ENCODE measurements at regions not wholly inside any gene's neighbourhood (a gene's known extent, or its start where the extent isn't known, plus 50 kb on each side); places are given as distances from the start of the nearest gene placed in this dataset.

DNA sequence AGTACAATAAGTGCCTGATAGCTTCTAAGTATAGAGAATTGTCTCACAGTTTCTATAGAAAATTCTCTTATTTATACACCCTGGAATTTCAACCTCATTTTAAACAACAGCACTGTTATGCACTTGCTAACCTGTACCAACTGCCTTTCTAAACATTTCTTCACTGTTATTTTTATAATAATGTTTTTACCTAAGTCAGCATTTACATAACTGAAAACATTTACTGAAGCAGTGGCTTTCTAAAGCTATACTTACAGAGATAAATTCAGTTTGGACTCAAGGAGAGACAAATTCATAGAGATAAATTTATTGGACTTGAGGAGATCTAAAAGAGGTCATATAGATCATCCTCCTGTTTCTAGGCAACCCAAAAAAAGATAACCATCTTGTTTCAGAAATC, 686.6 kb upstream of the FAT3 start:
- POLR2A ChIA-PET, result no interaction called here
- peaks cover 13% of the 10 kb centered on the region for H3K36me3 Mint-ChIP-seq
- no peak overlapping the region for H3K27ac Mint-ChIP-seq
- CTCF ChIA-PET, result no interaction called here
- ATAC-seq (no peak), DNase-seq (ENCODE audit: low spot score) (no peak)
- H3K9me3 Mint-ChIP-seq, result peaks cover 51% of the 10 kb centered on the region
- no peaks in the 10 kb centered on the region for H3K27me3 Mint-ChIP-seq (ENCODE audit: low read depth)
- no peak overlapping the region for H3K4me3 Mint-ChIP-seq
- H3K4me1 Mint-ChIP-seq, result peaks cover 9% of the 10 kb centered on the region
- no peak for TF ChIP-seq FOXJ3 (CRISPR knock-in tag; IDR thresholded peaks at IDR 0.05; ENCODE audit: borderline replicate concordance)
- TF ChIP-seq, protein P1, sequence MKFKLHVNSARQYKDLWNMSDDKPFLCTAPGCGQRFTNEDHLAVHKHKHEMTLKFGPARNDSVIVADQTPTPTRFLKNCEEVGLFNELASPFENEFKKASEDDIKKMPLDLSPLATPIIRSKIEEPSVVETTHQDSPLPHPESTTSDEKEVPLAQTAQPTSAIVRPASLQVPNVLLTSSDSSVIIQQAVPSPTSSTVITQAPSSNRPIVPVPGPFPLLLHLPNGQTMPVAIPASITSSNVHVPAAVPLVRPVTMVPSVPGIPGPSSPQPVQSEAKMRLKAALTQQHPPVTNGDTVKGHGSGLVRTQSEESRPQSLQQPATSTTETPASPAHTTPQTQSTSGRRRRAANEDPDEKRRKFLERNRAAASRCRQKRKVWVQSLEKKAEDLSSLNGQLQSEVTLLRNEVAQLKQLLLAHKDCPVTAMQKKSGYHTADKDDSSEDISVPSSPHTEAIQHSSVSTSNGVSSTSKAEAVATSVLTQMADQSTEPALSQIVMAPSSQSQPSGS (CRISPR knock-in tag; IDR thresholded peaks at IDR 0.05; ENCODE audit: borderline replicate concordance, low read depth), result no peak
- no peak for TF ChIP-seq FOXK1 (CRISPR knock-in tag; IDR thresholded peaks at IDR 0.05)
- TF ChIP-seq SOX15 (CRISPR knock-in tag; IDR thresholded peaks at IDR 0.05), result no peak
- no peak for TF ChIP-seq MAX (CRISPR knock-in tag; IDR thresholded peaks at IDR 0.05)
- no peak for TF ChIP-seq ZNF423 (CRISPR knock-in tag; IDR thresholded peaks at IDR 0.05)
- TF ChIP-seq NR3C1 (CRISPR knock-in tag; conservative IDR thresholded peaks at IDR 0.05; ENCODE audit: low read depth), result no peak
- no peak for TF ChIP-seq RORB (CRISPR knock-in tag; IDR thresholded peaks at IDR 0.05)
- no peak for TF ChIP-seq SP1 (CRISPR knock-in tag; conservative IDR thresholded peaks at IDR 0.05)
- TF ChIP-seq SMAD3 (CRISPR knock-in tag; IDR thresholded peaks at IDR 0.05; ENCODE audit: borderline replicate concordance), result no peak
- TF ChIP-seq CREM (CRISPR knock-in tag; IDR thresholded peaks at IDR 0.05), result no peak
- no peak for TF ChIP-seq NFE2L1 (CRISPR knock-in tag; IDR thresholded peaks at IDR 0.05)
- no peak for TF ChIP-seq EMX1 (CRISPR knock-in tag; IDR thresholded peaks at IDR 0.05)
- no peak for TF ChIP-seq ETV6 (CRISPR knock-in tag; IDR thresholded peaks at IDR 0.05)
- no peak for TF ChIP-seq ATF3 (CRISPR knock-in tag; conservative IDR thresholded peaks at IDR 0.05)
- TF ChIP-seq TCF7 (CRISPR knock-in tag; IDR thresholded peaks at IDR 0.05; ENCODE audit: low read depth), result no peak
- TF ChIP-seq ZNF671 (CRISPR knock-in tag; IDR thresholded peaks at IDR 0.05), result no peak
- no peak for TF ChIP-seq MXD4 (CRISPR knock-in tag; IDR thresholded peaks at IDR 0.05; ENCODE audit: borderline replicate concordance)
- no peak for TF ChIP-seq ZNF396 (CRISPR knock-in tag; IDR thresholded peaks at IDR 0.05; ENCODE audit: borderline replicate concordance)

DNA sequence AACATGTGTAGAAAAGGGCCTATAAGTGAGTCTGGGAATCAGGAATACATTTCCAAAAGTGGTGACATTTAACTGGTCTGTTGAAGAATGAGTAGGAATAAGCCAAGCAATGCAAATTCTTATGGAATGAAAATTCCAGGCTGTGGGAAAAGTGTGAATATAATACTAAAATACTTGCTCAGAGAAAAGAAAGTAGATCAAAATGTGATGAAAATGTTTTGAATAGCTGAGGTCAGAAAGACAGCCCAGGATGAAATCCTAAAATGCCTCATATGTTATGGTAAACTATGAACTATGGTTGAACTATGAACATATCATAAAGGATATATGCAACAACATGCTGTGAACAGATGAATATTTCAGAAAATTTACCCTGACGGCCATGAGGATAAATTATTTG, 688.3 kb upstream of the FAT3 start:
- Mint-ChIP-seq H3K27ac (no peak overlapping the region), H3K36me3 (peaks cover 13% of the 10 kb centered on the region), H3K4me1 (peaks cover 9% of the 10 kb centered on the region), H3K27me3 (ENCODE audit: low read depth) (no peaks in the 10 kb centered on the region), H3K9me3 (peaks cover 44% of the 10 kb centered on the region), H3K4me3 (no peak overlapping the region)
- no peak for TF ChIP-seq OVOL2 (CRISPR knock-in tag; IDR thresholded peaks at IDR 0.05; ENCODE audit: borderline replicate concordance)
- TF ChIP-seq ZSCAN18 (CRISPR knock-in tag; IDR thresholded peaks at IDR 0.05), result no peak
- no peak for TF ChIP-seq ZNF121 (CRISPR knock-in tag; IDR thresholded peaks at IDR 0.05)
- no peak for TF ChIP-seq ZNF281 (CRISPR knock-in tag; IDR thresholded peaks at IDR 0.05)
- no peak for TF ChIP-seq JUN (CRISPR knock-in tag; IDR thresholded peaks at IDR 0.05)
- no peak for TF ChIP-seq JAZF1 (CRISPR knock-in tag; IDR thresholded peaks at IDR 0.05)
- TF ChIP-seq FOXJ3 (CRISPR knock-in tag; IDR thresholded peaks at IDR 0.05; ENCODE audit: borderline replicate concordance), result no peak
- TF ChIP-seq, protein P2, sequence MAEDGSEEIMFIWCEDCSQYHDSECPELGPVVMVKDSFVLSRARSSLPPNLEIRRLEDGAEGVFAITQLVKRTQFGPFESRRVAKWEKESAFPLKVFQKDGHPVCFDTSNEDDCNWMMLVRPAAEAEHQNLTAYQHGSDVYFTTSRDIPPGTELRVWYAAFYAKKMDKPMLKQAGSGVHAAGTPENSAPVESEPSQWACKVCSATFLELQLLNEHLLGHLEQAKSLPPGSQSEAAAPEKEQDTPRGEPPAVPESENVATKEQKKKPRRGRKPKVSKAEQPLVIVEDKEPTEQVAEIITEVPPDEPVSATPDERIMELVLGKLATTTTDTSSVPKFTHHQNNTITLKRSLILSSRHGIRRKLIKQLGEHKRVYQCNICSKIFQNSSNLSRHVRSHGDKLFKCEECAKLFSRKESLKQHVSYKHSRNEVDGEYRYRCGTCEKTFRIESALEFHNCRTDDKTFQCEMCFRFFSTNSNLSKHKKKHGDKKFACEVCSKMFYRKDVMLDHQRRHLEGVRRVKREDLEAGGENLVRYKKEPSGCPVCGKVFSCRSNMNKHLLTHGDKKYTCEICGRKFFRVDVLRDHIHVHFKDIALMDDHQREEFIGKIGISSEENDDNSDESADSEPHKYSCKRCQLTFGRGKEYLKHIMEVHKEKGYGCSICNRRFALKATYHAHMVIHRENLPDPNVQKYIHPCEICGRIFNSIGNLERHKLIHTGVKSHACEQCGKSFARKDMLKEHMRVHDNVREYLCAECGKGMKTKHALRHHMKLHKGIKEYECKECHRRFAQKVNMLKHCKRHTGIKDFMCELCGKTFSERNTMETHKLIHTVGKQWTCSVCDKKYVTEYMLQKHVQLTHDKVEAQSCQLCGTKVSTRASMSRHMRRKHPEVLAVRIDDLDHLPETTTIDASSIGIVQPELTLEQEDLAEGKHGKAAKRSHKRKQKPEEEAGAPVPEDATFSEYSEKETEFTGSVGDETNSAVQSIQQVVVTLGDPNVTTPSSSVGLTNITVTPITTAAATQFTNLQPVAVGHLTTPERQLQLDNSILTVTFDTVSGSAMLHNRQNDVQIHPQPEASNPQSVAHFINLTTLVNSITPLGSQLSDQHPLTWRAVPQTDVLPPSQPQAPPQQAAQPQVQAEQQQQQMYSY (CRISPR knock-in tag; IDR thresholded peaks at IDR 0.05), result no peak
- TF ChIP-seq CREM (CRISPR knock-in tag; IDR thresholded peaks at IDR 0.05), result no peak
- DNase-seq (ENCODE audit: low spot score) (no peak), ATAC-seq (no peak)
- ChIA-PET POLR2A (no interaction called here), CTCF (no interaction called here)
